Osteoblast (primary cell): ENCODE measurements at regions not wholly inside any gene's neighbourhood (a gene's known extent, or its start where the extent isn't known, plus 50 kb on each side); places are given as distances from the start of the nearest gene placed in this dataset.

ENCODE experiments used
- DNase-seq: peaks from one replicate; pipeline ENCODE4 v3.0.0; 2011; ENCODE audit warnings: low spot score, mixed read lengths; ENCODE audit not compliant: insufficient read length; ENCODE audit errors: missing footprints
- H2AFZ ChIP-seq: 2 replicates; pipeline ENCODE4 v1.6.0; 2011; ENCODE audit warnings: mild to moderate bottlenecking, low read length
- H3K27ac ChIP-seq: 2 replicates; pipeline ENCODE4 v1.5.1; 2011; ENCODE audit warnings: mild to moderate bottlenecking, low read depth, low read length, moderate library complexity
- H3K27me3 ChIP-seq: 2 replicates; pipeline ENCODE4 v1.6.0; 2012; ENCODE audit warnings: mild to moderate bottlenecking, control low read depth, inconsistent platforms, low read length, moderate library complexity; ENCODE audit not compliant: insufficient read depth
- H3K36me3 ChIP-seq: 2 replicates; pipeline ENCODE4 v1.5.1; 2011; ENCODE audit warnings: mild to moderate bottlenecking, low read length, control low read depth, moderate library complexity; ENCODE audit not compliant: insufficient read depth
- H3K4me1 ChIP-seq: 2 replicates; pipeline ENCODE4 v1.5.1; 2011; ENCODE audit warnings: mild to moderate bottlenecking, low read length, control low read depth, moderate library complexity; ENCODE audit not compliant: insufficient read depth
- H3K4me2 ChIP-seq: 2 replicates; pipeline ENCODE4 v1.6.0; 2011; ENCODE audit warnings: mild to moderate bottlenecking, low read length; ENCODE audit not compliant: insufficient read depth
- H3K4me3 ChIP-seq: fragments of 200-600 bp; sonication (generic); 3 replicates; pipeline ENCODE4 v1.5.1; 2012; ENCODE audit warnings: mild to moderate bottlenecking, low read length, inconsistent platforms; ENCODE audit not compliant: insufficient read depth
- H3K79me2 ChIP-seq: 2 replicates; pipeline ENCODE4 v1.6.0; 2012; ENCODE audit warnings: mild to moderate bottlenecking, low read length, control low read depth, inconsistent platforms; ENCODE audit not compliant: insufficient read depth
- H3K9me3 ChIP-seq: 2 replicates; pipeline ENCODE4 v1.5.1; 2011; ENCODE audit warnings: low read depth, low read length, control low read depth
- H4K20me1 ChIP-seq: 2 replicates; pipeline ENCODE4 v1.6.0; 2012; ENCODE audit warnings: mild to moderate bottlenecking, low read length, control low read depth; ENCODE audit not compliant: insufficient read depth
- CTCF ChIP-seq: IDR thresholded peaks from 2 replicates; pipeline ENCODE4 v1.5.1; 2011; ENCODE audit warnings: mild to moderate bottlenecking, low read depth, low read length, moderate library complexity; ENCODE audit errors: extremely low read depth

GRCh38 chr6:97394160-97394748 lies 111.2 kb upstream of the MMS22L start:
- no peak overlapping the region for H2AFZ ChIP-seq
- H3K9me3 ChIP-seq: no peaks in the 10 kb centered on the region
- no peaks in the 10 kb centered on the region for H4K20me1 ChIP-seq
- DNase-seq: no peak
- H3K4me2 ChIP-seq: no peak overlapping the region
- no peak overlapping the region for H3K4me3 ChIP-seq
- peak; percentile 85 for TF ChIP-seq CTCF
- H3K79me2 ChIP-seq: no peaks in the 10 kb centered on the region
- H3K27me3 ChIP-seq: no peaks in the 10 kb centered on the region
- no peaks in the 10 kb centered on the region for H3K4me1 ChIP-seq
- no peak overlapping the region for H3K27ac ChIP-seq
- no peaks in the 10 kb centered on the region for H3K36me3 ChIP-seq

- no peaks in the 10 kb centered on the region for H4K20me1 ChIP-seq
- H2AFZ ChIP-seq: no peak overlapping the region
- no peaks in the 10 kb centered on the region for H3K27me3 ChIP-seq
- H3K4me1 ChIP-seq: no peaks in the 10 kb centered on the region
- no peak for TF ChIP-seq CTCF
- H3K36me3 ChIP-seq: no peaks in the 10 kb centered on the region
- H3K79me2 ChIP-seq: no peaks in the 10 kb centered on the region
- no peak overlapping the region for H3K4me3 ChIP-seq
- H3K4me2 ChIP-seq: no peak overlapping the region
- H3K27ac ChIP-seq: no peak overlapping the region
- no peaks in the 10 kb centered on the region for H3K9me3 ChIP-seq
- DNase-seq: no peak
Observed at GRCh38 chr6:97396880-97397279, 113.9 kb upstream of the MMS22L start.

- no peaks in the 10 kb centered on the region for H3K4me1 ChIP-seq
- DNase-seq: no peak
- H3K4me2 ChIP-seq: no peak overlapping the region
- H3K36me3 ChIP-seq: no peaks in the 10 kb centered on the region
- no peaks in the 10 kb centered on the region for H3K9me3 ChIP-seq
- no peak overlapping the region for H3K4me3 ChIP-seq
- no peaks in the 10 kb centered on the region for H3K79me2 ChIP-seq
- H4K20me1 ChIP-seq: no peaks in the 10 kb centered on the region
- no peak for TF ChIP-seq CTCF
- H2AFZ ChIP-seq: no peak overlapping the region
- H3K27me3 ChIP-seq: no peaks in the 10 kb centered on the region
- H3K27ac ChIP-seq: no peak overlapping the region
Observed at GRCh38 chr6:97399208-97399607, 116.2 kb upstream of the MMS22L start.

- no peak for TF ChIP-seq CTCF
- no peak overlapping the region for H3K4me3 ChIP-seq
- H3K27ac ChIP-seq: no peak overlapping the region
- no peak for DNase-seq
- no peaks in the 10 kb centered on the region for H3K79me2 ChIP-seq
- H3K4me2 ChIP-seq: no peak overlapping the region
- H2AFZ ChIP-seq: no peak overlapping the region
- no peaks in the 10 kb centered on the region for H3K9me3 ChIP-seq
- H3K36me3 ChIP-seq: no peaks in the 10 kb centered on the region
- H4K20me1 ChIP-seq: no peaks in the 10 kb centered on the region
- H3K27me3 ChIP-seq: no peaks in the 10 kb centered on the region
- H3K4me1 ChIP-seq: no peaks in the 10 kb centered on the region
Observed at GRCh38 chr6:97401533-97401932, 118.5 kb upstream of the MMS22L start.
